LoVo (cell line): ENCODE measurements at regions not wholly inside any gene's neighbourhood (a gene's known extent, or its start where the extent isn't known, plus 50 kb on each side); places are given as distances from the start of the nearest gene placed in this dataset.
"Not testable (repeated sequence)": the region's sequence is repeated elsewhere in the genome, so short reads cannot be mapped to it uniquely, and the experiment has no call there.

Experiments
- DNase-seq: peaks from one replicate; pipeline ENCODE4 v3.0.0-alpha.2; 2016; ENCODE audit warnings: low spot score

- DNase-seq: not testable (repeated sequence)
Measured at GRCh38 chr1:146883190-146883589, 54.9 kb upstream of the NBPF12 start.

- not testable (repeated sequence) for DNase-seq
Measured at GRCh38 chr1:146881096-146881495, 57.0 kb upstream of the NBPF12 start.

- DNase-seq: not testable (repeated sequence)
Measured at GRCh38 chr1:146863799-146864319, 74.3 kb upstream of the NBPF12 start.

- DNase-seq: not testable (repeated sequence)
Measured at GRCh38 chr1:146853147-146853546, 85.0 kb upstream of the NBPF12 start.

- not testable (repeated sequence) for DNase-seq
Measured at GRCh38 chr1:146850352-146850889, 87.7 kb upstream of the NBPF12 start.

DNA sequence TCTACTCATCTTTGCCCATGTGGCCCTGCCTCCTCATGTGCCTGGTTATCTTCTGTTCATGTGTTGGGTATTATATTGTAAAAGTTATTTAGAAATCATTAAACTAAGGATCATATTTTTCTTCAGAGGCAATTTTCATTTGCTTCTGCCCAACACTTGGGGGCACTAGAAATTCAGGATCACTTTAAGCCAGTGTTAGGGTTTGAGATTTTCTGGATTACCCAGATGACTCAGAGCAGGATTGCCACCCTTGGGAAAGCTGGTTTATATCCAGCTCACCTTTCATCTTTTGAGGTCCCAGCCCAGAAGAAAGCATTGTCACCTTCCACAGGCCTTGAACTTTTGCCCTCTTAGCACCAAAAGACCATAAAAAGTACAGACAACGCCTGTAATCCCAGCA, 99.4 kb upstream of the NBPF12 start:
- DNase-seq: not testable (repeated sequence)

DNA sequence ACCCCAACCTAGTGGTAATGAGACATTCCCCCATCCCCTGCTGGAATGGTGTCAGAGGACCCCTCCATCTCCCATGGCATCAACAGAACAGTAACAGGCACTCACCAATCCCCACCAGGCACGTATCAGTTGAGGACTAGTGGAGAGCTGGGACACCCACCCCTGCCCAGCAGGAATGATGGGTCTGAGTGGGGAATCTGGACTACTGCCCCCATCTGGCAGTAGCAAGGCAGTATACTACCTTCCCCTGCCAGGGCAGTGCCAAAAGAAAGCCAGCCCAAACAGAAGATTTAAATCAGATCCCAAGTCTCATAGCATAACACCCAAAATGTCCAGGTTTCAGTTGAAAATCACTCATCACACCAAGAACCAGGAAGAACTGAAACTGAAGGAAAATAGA, 111.2 kb upstream of the NBPF12 start:
- not testable (repeated sequence) for DNase-seq

DNA sequence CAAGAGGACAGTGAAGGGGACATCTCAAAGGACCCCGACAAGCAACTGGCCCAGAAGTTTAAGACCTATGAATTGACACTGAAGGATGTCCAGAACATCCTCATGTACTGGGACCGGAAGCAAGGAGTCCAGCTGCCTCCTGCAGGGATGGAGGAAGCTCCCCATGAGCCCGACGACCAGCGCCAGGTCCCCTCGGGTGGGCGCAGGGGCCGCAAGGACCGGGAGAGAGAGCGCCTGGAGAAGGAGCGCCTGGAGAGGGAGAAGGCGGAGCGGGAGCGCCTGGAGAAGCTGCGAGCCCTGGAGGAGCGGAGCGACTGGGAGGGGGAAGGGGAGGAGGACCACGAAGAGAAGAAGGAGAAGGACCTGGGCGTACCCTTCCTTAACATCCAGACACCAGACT, 143.9 kb upstream of the NBPF12 start:
- DNase-seq: not testable (repeated sequence)

DNA sequence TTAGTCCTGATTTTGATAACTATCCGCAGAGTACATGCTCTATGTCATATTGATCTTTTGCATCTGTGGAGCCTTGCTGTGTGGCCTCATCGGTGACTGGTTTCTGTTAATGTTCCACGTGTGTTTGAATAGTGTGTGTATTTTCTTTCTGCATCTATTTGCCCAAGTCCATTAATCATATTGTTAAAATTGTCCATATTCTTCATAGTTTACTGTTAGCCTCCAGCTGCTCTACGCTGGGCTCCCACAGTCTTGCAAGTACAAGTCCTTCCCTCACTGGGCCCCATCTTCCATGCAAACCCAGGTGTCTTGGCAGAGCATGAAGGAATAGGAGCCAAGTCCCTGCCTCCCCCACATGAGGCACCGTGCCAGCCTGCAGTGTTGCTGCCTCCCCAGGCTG, 145.4 kb upstream of the NBPF12 start:
- not testable (repeated sequence) for DNase-seq

GRCh38 chr1:146784212-146784940, 153.7 kb upstream of the NBPF12 start:
- DNase-seq: not testable (repeated sequence)

GRCh38 chr1:146781235-146781634, 156.9 kb upstream of the NBPF12 start:
- not testable (repeated sequence) for DNase-seq

- not testable (repeated sequence) for DNase-seq
Measured at GRCh38 chr1:146777826-146778602, 160.1 kb upstream of the NBPF12 start.

DNA sequence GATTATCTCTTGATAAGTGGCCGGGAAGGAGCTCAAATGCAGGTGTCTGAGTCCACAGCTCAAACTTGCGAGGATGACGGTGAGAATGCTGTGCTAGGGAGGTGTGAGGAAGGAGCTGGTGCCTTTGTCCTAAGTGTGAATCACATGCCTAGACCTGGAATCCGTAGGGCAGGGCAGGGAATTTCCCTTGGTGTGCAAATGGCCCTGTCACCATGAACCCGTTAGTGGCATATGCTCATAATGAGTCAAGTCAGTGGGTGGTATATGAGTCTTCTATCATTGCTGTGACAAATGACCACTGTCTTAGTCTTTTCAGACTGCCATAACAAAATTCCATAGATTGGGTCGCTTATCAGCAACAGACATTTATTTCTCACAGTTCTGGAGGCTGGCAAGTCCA, 163.1 kb upstream of the NBPF12 start:
- DNase-seq: not testable (repeated sequence)

- DNase-seq: not testable (repeated sequence)
Measured at GRCh38 chr1:146774271-146774670, 163.9 kb upstream of the NBPF12 start.

- DNase-seq: not testable (repeated sequence)
Measured at GRCh38 chr1:146771409-146771808, 166.7 kb upstream of the NBPF12 start.

GRCh38 chr1:146770998-146771397, 167.1 kb upstream of the NBPF12 start:
- DNase-seq: not testable (repeated sequence)

DNA sequence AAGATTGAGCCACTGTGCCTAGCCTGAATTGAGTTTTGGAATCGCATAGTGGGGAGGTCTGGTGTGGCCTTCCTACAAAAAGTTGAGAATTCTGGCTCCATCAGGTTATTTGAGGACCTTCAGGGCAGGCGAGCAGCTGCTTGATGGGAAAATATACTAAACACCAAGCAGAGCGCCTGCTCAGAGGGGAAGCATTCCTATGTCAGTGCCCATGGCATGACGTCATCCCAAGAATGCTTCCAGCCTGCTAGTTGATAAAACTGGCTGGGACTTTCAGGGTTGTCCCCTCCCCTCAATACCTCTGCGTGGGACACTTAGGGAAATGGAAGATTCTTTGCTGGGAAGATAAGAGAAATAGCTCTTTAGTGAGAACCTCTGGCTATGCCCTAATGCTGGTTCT, 174.9 kb upstream of the NBPF12 start:
- not testable (repeated sequence) for DNase-seq

GRCh38 chr1:146756858-146757257, 181.3 kb upstream of the NBPF12 start:
- not testable (repeated sequence) for DNase-seq

DNA sequence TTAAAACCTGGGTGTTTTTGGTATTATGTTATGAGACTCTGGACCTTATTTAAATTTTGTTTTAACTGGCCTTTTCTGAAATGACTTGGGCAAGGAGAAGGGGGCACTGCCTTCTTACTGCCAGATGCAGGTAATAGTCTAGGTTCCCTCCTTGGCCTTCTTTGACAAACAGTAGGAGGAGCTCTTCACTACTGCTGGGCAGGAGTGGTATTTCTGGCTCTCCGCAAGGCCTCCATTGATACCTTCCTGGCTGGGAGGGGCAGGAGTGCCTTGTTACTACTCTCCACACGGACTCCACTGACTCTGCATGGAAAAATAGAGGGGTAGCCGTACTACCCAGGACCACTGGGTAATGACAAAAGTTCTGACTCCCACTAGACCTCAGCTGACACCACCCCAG, 189.4 kb upstream of the NBPF12 start:
- not testable (repeated sequence) for DNase-seq

GRCh38 chr1:146731981-146732680, 206.0 kb upstream of the NBPF12 start:
- not testable (repeated sequence) for DNase-seq

DNA sequence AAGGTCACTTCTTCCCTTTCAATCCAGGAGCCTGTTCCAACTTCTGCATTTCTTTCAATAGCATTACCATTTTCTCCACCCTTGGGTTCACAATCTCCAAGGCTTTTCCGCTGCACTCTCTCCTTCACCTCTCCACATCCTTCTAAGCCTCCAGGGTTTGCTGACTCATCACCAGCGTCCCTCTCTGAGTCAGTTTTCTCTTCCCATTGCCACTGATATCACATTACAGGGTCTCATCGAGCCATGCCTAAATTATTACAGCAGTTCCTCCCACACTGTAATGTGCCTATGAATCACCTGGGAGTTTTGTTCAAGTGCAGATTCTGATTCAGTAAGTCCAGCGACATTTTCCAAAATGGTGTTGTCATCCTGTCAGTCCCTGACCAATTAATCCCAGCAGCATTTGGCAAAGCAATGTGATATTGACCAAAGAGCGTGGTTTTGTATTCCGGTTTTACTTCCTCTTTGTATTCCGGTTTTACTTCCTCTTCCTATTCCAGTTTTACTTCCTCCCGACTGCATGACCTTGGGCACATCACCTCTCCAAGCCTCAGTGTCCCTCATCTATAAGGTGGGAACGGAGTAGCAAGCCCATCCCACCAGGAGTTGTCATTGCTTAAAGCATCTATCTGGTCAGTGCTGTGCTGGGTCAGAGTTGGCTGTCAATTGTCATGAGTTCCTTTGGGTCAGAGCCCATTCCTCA, 208.3 kb upstream of the NBPF12 start:
- DNase-seq: not testable (repeated sequence)
